Spleen (tissue), 11 donors: ENCODE measurements at regions not wholly inside any gene's neighbourhood (a gene's known extent, or its start where the extent isn't known, plus 50 kb on each side); places are given as distances from the start of the nearest gene placed in this dataset.

ENCODE experiments used
- DNase-seq: peaks from one replicate; pipeline ENCODE4 v3.0.0-alpha.2; 2020
- H3K27ac ChIP-seq, 8 donors: fragments of 200-600 bp; sonication (generic) in 7 of 8; 1 replicate in 4 of 8; 2 replicates in 4 of 8; pipeline versions ENCODE4 v1.5.0 to v1.8.0; 2016 to 2021; ENCODE audit warnings: inconsistent platforms in 4 of 8, mild to moderate bottlenecking in 4 of 8, moderate library complexity in 1 of 8
- H3K27me3 ChIP-seq, 7 donors: fragments of 200-600 bp; sonication (generic) in 6 of 7; replicated peaks in 1 of 7; 1 replicate in 4 of 7; 2 replicates in 3 of 7; pipeline versions ENCODE4 v1.5.0 to v1.8.0; 2016 to 2021; ENCODE audit warnings: inconsistent platforms in 3 of 7, mild to moderate bottlenecking in 1 of 7
- H3K36me3 ChIP-seq, 6 donors: fragments of 200-600 bp; sonication (generic) in 5 of 6; 1 replicate in 4 of 6; 2 replicates in 2 of 6; pipeline versions ENCODE4 v1.5.0 to v1.8.0; 2016 to 2021; ENCODE audit warnings: inconsistent platforms in 2 of 6
- H3K4me1 ChIP-seq, 6 donors: fragments of 200-600 bp; sonication (generic) in 5 of 6; 1 replicate in 3 of 6; 2 replicates in 3 of 6; pipeline versions ENCODE4 v1.5.0 to v1.8.0; 2016 to 2021; ENCODE audit warnings: inconsistent platforms in 3 of 6
- H3K4me3 ChIP-seq, 8 donors: fragments of 200-600 bp; sonication (generic) in 7 of 8; 1 replicate in 4 of 8; 2 replicates in 4 of 8; pipeline versions ENCODE4 v1.5.0 to v1.8.0; 2016 to 2021; ENCODE audit warnings: inconsistent platforms in 4 of 8, mild to moderate bottlenecking in 4 of 8, moderate library complexity in 2 of 8
- H3K9me3 ChIP-seq, 8 donors: fragments of 200-600 bp; sonication (generic) in 7 of 8; 1 replicate in 4 of 8; 2 replicates in 4 of 8; pipeline versions ENCODE4 v1.5.0 to v1.8.0; 2016 to 2021; ENCODE audit warnings: inconsistent platforms in 4 of 8
- CTCF ChIP-seq, 11 experiments: fragments of 200-600 bp in 7 of 11; fragments of 450-650 bp in 4 of 11; sonication (generic) in 4 of 11; IDR thresholded peaks in 8 of 11; conservative IDR thresholded peaks in 3 of 11; 1 replicate in 7 of 11; 2 replicates in 4 of 11; pipeline versions ENCODE4 v1.4.0 to v1.8.0; 2016 to 2021; ENCODE audit warnings: antibody characterized with exemption in 11 of 11, inconsistent platforms in 4 of 11, mild to moderate bottlenecking in 1 of 11
- POLR2A ChIP-seq, 3 donors: fragments of 450-650 bp; IDR thresholded peaks; one replicate each; pipeline ENCODE4 v1.5.1; 2017; ENCODE audit warnings: antibody characterized with exemption in 3 of 3, mild to moderate bottlenecking in 1 of 3
- POLR2AphosphoS5 ChIP-seq, 3 donors: sonication (generic); formaldehyde crosslinking; IDR thresholded peaks; one replicate each; pipeline ENCODE4 v1.5.1; 2017; ENCODE audit warnings: antibody characterized with exemption in 3 of 3
- WGBS, 5 donors: extraction: QIAGEN DNeasy Blood & Tissue Kit in 3 of 5; methylation state at CpG; one replicate each; pipeline versions ENCODE4 v1.1.5 to v1.1.7; 2013 to 2018; 5-methylcytosine and 5-hydroxymethylcytosine counted together
- intact Hi-C: fragments of 100-400 bp; cut with DNase I; formaldehyde crosslinking; loops from one replicate; pipeline ENCODE4 v1.15.0; 2023; ENCODE audit warnings: low total_unique reads
- donor health status: healthy with polysubstance abuse.
- donor health status: DM: no; HTN: no; CAD: no; lungs with moderate emphysema.
- donor health status: DM: no; HTN: no; CAD: no.
- donor health status: Bipolar disorder and iron deficiency.
- donor health status: healthy.
- donor health status: DM: no; HTN: no; CAD: no.
- donor health status: DM: yes; HTN: yes; CAD: no.

GRCh38 chr13:24625870-24626849, 54.0 kb upstream of the ATP12A start:
- peaks cover 0 to 24% (median 15%) of the 10 kb centered on the region in 6 donors for H3K4me1 ChIP-seq
- intact Hi-C loops: no loop called here
- no peak for DNase-seq
- no peak for TF ChIP-seq CTCF (IDR thresholded peaks at IDR 0.05 in 8 of 11, conservative IDR thresholded peaks at IDR 0.05 in 3 of 11)
- TF ChIP-seq POLR2A (IDR thresholded peaks at IDR 0.05): no peak
- no peak for TF ChIP-seq POLR2AphosphoS5 (IDR thresholded peaks at IDR 0.05)
- peak overlapping the region in 6 of 8 donors; percentile 9 to 67 (median 56) for H3K27ac ChIP-seq
- no peaks in the 10 kb centered on the region for H3K27me3 ChIP-seq
- no peaks in the 10 kb centered on the region for H3K36me3 ChIP-seq
- no peaks in the 10 kb centered on the region for H3K9me3 ChIP-seq
- WGBS, 5 donors: 65 to 78% (median 71%) methylated on average over 9 of the region's 9 CpGs
- no peak overlapping the region for H3K4me3 ChIP-seq

GRCh38 chr13:24627090-24627714, 53.0 kb upstream of the ATP12A start:
- Histone ChIP-seq H3K27ac (peak overlapping the region in 3 of 8 donors; percentile 3 to 60 (median 52)), H3K4me1 (peaks cover 0 to 24% (median 15%) of the 10 kb centered on the region in 6 donors), H3K36me3 (no peaks in the 10 kb centered on the region), H3K4me3 (no peak overlapping the region), H3K27me3 (no peaks in the 10 kb centered on the region), H3K9me3 (no peaks in the 10 kb centered on the region)
- TF ChIP-seq CTCF (IDR thresholded peaks at IDR 0.05 in 8 of 11, conservative IDR thresholded peaks at IDR 0.05 in 3 of 11): no peak
- no peak for TF ChIP-seq POLR2AphosphoS5 (IDR thresholded peaks at IDR 0.05)
- no peak for TF ChIP-seq POLR2A (IDR thresholded peaks at IDR 0.05)
- DNase-seq: no peak
- intact Hi-C loops: no loop called here
- WGBS, 5 donors: 75 to 86% (median 84%) methylated on average over 25 of the region's 25 CpGs

GRCh38 chr13:24627946-24628345, 52.3 kb upstream of the ATP12A start:
- no peaks in the 10 kb centered on the region for H3K9me3 ChIP-seq
- intact Hi-C loops: no loop called here
- H3K27ac ChIP-seq: no peak overlapping the region
- no peaks in the 10 kb centered on the region for H3K36me3 ChIP-seq
- no peaks in the 10 kb centered on the region for H3K27me3 ChIP-seq
- peaks cover 0 to 24% (median 15%) of the 10 kb centered on the region in 6 donors for H3K4me1 ChIP-seq
- no peak overlapping the region for H3K4me3 ChIP-seq
- TF ChIP-seq CTCF (IDR thresholded peaks at IDR 0.05 in 8 of 11, conservative IDR thresholded peaks at IDR 0.05 in 3 of 11) (no peak), POLR2AphosphoS5 (IDR thresholded peaks at IDR 0.05) (no peak), POLR2A (IDR thresholded peaks at IDR 0.05) (no peak)
- 61 to 73% (median 67%) methylated on average over 8 to 9 of the region's 9 CpGs for WGBS, 5 donors
- DNase-seq: no peak

GRCh38 chr13:24629320-24629719, 50.9 kb upstream of the ATP12A start:
- no peaks in the 10 kb centered on the region for H3K36me3 ChIP-seq
- WGBS, 5 donors: 92 to 94% (median 93%) methylated on average over 2 of the region's 2 CpGs
- intact Hi-C loops: no loop called here
- H3K27me3 ChIP-seq: no peaks in the 10 kb centered on the region
- H3K4me3 ChIP-seq: no peak overlapping the region
- TF ChIP-seq CTCF (IDR thresholded peaks at IDR 0.05 in 8 of 11, conservative IDR thresholded peaks at IDR 0.05 in 3 of 11): no peak
- no peak for TF ChIP-seq POLR2AphosphoS5 (IDR thresholded peaks at IDR 0.05)
- no peak for TF ChIP-seq POLR2A (IDR thresholded peaks at IDR 0.05)
- H3K9me3 ChIP-seq: no peaks in the 10 kb centered on the region
- no peak for DNase-seq
- peaks cover 0 to 24% (median 15%) of the 10 kb centered on the region in 6 donors for H3K4me1 ChIP-seq
- H3K27ac ChIP-seq: no peak overlapping the region
